SK-N-SH treated with all-trans-retinoic acid at 6 μM for 48 hours (cell line): ENCODE measurements at regions not wholly inside any gene's neighbourhood (a gene's known extent, or its start where the extent isn't known, plus 50 kb on each side); places are given as distances from the start of the nearest gene placed in this dataset.

Source experiments
- ATAC-seq: fragments of 200-7000 bp; cut with Tn5 transposase; 3 replicates; pipeline ENCODE4 v1.9.1; 2020; ENCODE audit warnings: mild to moderate bottlenecking, moderate library complexity
- ARNTL ChIP-seq: fragments of 450-650 bp; formaldehyde crosslinking; IDR thresholded peaks from 2 replicates; pipeline ENCODE4 v1.5.0; 2020; ENCODE audit warnings: low read depth, mild to moderate bottlenecking, moderate library complexity, borderline replicate concordance
- BACH2 ChIP-seq: fragments of 250-450 bp; sonication (Bioruptor Pico); IDR thresholded peaks from 2 replicates; pipeline ENCODE4 v1.9.0; 2021; ENCODE audit warnings: mild to moderate bottlenecking, borderline replicate concordance
- CSDC2 ChIP-seq: fragments of 250-450 bp; sonication (Bioruptor Pico); IDR thresholded peaks from 2 replicates; pipeline ENCODE4 v1.5.0; 2020; ENCODE audit warnings: mild to moderate bottlenecking, moderate library complexity
- ESRRG ChIP-seq: fragments of 250-450 bp; sonication (Bioruptor Pico); IDR thresholded peaks from 2 replicates; pipeline ENCODE4 v1.6.1; 2021; ENCODE audit warnings: mild to moderate bottlenecking
- ISL1 ChIP-seq: fragments of 250-450 bp; sonication (Bioruptor Pico); IDR thresholded peaks from 2 replicates; pipeline ENCODE4 v2.1.2; 2022; ENCODE audit warnings: mild to moderate bottlenecking, moderate library complexity
- OSR1 ChIP-seq: fragments of 250-450 bp; sonication (Bioruptor Pico); IDR thresholded peaks from 2 replicates; pipeline ENCODE4 v1.8.0; 2022; ENCODE audit warnings: moderate library complexity, mild to moderate bottlenecking, inconsistent platforms
- RARB ChIP-seq: fragments of 250-450 bp; sonication (Bioruptor Pico); IDR thresholded peaks from 2 replicates; pipeline ENCODE4 v1.8.0; 2021; ENCODE audit warnings: mild to moderate bottlenecking, moderate library complexity
- SNAI2 ChIP-seq: fragments of 250-450 bp; sonication (Bioruptor Pico); IDR thresholded peaks from 2 replicates; pipeline ENCODE4 v1.5.0; 2020; ENCODE audit warnings: mild to moderate bottlenecking, moderate library complexity
- TCF4 ChIP-seq: fragments of 250-450 bp; sonication (Bioruptor Pico); IDR thresholded peaks from 2 replicates; pipeline ENCODE4 v1.8.0; 2021; ENCODE audit warnings: mild to moderate bottlenecking, moderate library complexity, borderline replicate concordance
- TOX ChIP-seq: fragments of 250-450 bp; sonication (Bioruptor Pico); IDR thresholded peaks from 2 replicates; pipeline ENCODE4 v1.8.0; 2021; ENCODE audit warnings: mild to moderate bottlenecking, moderate library complexity, borderline replicate concordance
- ZC3H10 ChIP-seq: fragments of 250-450 bp; sonication (Bioruptor Pico); IDR thresholded peaks from 2 replicates; pipeline ENCODE4 v1.5.1; 2021; ENCODE audit warnings: mild to moderate bottlenecking, moderate library complexity
- ZFP30 ChIP-seq: fragments of 450-650 bp; formaldehyde crosslinking; IDR thresholded peaks from 2 replicates; pipeline ENCODE4 v1.5.0; 2022; ENCODE audit warnings: mild to moderate bottlenecking, moderate library complexity
- ZNF565 ChIP-seq: fragments of 450-650 bp; formaldehyde crosslinking; conservative IDR thresholded peaks from 2 replicates; pipeline ENCODE4 v1.5.0; 2020; ENCODE audit warnings: low read depth, mild to moderate bottlenecking, moderate library complexity
- ZNF70 ChIP-seq: fragments of 450-650 bp; formaldehyde crosslinking; IDR thresholded peaks from 2 replicates; pipeline ENCODE4 v1.5.0; 2020; ENCODE audit warnings: mild to moderate bottlenecking, moderate library complexity
- ZNF8 ChIP-seq: fragments of 450-650 bp; formaldehyde crosslinking; IDR thresholded peaks from 2 replicates; pipeline ENCODE4 v1.5.0; 2020; ENCODE audit warnings: mild to moderate bottlenecking, moderate library complexity
- TF ChIP-seq, protein P1 (sequence below): fragments of 250-450 bp; sonication (Bioruptor Pico); IDR thresholded peaks from 2 replicates; pipeline ENCODE4 v1.5.1; 2021; ENCODE audit warnings: mild to moderate bottlenecking, moderate library complexity
- TF ChIP-seq, protein P2 (sequence below): fragments of 250-450 bp; sonication (Bioruptor Pico); IDR thresholded peaks from 2 replicates; pipeline ENCODE4 v1.8.0; 2021; ENCODE audit warnings: low read depth, mild to moderate bottlenecking, moderate library complexity, borderline replicate concordance
- TF ChIP-seq, protein P3 (sequence below): fragments of 250-450 bp; sonication (Bioruptor Pico); IDR thresholded peaks from 2 replicates; pipeline ENCODE4 v1.5.0; 2020; ENCODE audit warnings: mild to moderate bottlenecking, moderate library complexity

DNA sequence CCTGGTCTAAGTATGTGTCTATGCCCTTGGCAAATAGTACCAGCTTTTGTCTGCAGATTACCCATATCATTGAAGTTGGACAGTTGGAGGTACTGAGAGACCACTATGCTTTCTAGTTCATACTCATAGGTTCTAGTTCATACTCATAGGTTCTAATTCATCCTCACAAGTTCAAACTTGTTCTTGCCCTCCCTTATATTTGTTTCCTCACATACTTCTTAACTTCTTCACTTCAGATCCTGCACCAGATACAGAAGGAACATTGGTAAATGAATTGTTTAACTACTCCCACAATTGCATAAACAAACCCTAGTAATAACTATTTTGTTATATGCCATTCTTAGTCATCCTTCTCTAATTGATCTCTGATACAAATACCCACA, 172.2 kb downstream of the SLITRK1 start:
- ATAC-seq: no peak
- TF ChIP-seq BACH2 (CRISPR knock-in tag) (no peak), ARNTL (CRISPR knock-in tag) (no peak), ZNF8 (CRISPR knock-in tag) (no peak)
- TF ChIP-seq, protein P1, sequence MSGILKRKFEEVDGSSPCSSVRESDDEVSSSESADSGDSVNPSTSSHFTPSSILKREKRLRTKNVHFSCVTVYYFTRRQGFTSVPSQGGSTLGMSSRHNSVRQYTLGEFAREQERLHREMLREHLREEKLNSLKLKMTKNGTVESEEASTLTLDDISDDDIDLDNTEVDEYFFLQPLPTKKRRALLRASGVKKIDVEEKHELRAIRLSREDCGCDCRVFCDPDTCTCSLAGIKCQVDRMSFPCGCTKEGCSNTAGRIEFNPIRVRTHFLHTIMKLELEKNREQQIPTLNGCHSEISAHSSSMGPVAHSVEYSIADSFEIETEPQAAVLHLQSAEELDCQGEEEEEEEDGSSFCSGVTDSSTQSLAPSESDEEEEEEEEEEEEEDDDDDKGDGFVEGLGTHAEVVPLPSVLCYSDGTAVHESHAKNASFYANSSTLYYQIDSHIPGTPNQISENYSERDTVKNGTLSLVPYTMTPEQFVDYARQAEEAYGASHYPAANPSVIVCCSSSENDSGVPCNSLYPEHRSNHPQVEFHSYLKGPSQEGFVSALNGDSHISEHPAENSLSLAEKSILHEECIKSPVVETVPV (CRISPR knock-in tag): no peak

DNA sequence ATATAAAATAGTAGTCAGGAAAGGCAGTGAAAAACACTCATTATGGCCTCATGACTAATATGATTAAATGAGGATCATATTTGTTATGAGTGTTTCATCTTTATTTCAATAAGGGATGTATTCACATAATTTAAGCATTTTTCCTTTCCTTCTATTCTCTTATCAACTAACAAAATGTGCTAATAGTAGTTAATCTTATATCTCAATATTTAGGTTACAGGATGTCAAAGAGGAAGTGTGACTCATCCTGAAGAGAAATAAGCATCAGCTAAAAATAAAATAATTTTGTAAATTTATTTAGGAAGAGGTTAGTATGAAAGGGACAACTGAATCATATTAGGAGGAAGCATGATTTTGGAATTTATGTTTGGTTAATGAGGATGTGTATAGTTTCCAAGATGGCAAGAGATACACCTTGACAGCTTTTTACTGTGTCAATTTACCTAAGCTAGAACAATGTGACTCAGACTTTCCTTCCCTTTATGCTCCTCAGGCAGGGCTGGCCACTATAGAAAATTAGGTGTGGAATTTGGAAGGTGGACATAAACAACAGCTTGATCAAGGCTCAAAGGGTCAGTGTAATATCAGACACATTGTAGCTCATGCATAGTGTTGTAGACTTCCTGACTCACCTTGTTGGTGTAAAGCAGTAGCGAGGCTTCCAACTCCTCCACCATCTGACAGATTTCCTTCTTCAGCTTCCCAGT, 172.7 kb downstream of the SLITRK1 start:
- ATAC-seq: no peak

DNA sequence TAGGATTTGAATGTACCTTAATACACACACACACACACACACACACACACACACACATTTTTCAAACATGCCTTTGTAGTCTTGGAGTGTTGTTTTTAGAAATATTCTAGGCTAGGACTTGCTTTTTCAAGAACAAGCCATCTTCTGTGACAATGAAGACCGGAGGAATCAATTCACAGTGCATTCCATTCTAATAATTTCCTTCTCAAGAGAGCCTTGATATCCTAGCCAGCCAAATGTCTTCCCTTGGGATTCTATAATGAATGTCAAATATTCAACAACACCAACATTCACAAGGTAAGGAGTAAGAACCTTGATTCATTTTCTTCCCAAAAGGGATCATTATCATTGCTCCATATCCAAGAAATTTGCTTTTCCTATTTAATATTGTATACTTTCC, 180.3 kb downstream of the SLITRK1 start:
- TF ChIP-seq RARB (CRISPR knock-in tag) (no peak), ZC3H10 (CRISPR knock-in tag) (no peak), TCF4 (CRISPR knock-in tag) (no peak), ZNF565 (CRISPR knock-in tag) (no peak), TOX (CRISPR knock-in tag) (no peak), ZNF70 (CRISPR knock-in tag) (no peak), ISL1 (no peak), OSR1 (CRISPR knock-in tag) (no peak)
- TF ChIP-seq, protein P2, sequence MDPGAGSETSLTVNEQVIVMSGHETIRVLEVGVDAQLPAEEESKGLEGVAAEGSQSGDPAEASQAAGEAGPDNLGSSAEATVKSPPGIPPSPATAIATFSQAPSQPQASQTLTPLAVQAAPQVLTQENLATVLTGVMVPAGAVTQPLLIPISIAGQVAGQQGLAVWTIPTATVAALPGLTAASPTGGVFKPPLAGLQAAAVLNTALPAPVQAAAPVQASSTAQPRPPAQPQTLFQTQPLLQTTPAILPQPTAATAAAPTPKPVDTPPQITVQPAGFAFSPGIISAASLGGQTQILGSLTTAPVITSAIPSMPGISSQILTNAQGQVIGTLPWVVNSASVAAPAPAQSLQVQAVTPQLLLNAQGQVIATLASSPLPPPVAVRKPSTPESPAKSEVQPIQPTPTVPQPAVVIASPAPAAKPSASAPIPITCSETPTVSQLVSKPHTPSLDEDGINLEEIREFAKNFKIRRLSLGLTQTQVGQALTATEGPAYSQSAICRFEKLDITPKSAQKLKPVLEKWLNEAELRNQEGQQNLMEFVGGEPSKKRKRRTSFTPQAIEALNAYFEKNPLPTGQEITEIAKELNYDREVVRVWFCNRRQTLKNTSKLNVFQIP (CRISPR knock-in tag): no peak
- TF ChIP-seq, protein P1 (CRISPR knock-in tag): no peak
- ATAC-seq: no peak

More for the DNA sequence above, 172.7 kb downstream of the SLITRK1 start:
- TF ChIP-seq ISL1 (no peak), ZC3H10 (CRISPR knock-in tag) (no peak)

DNA sequence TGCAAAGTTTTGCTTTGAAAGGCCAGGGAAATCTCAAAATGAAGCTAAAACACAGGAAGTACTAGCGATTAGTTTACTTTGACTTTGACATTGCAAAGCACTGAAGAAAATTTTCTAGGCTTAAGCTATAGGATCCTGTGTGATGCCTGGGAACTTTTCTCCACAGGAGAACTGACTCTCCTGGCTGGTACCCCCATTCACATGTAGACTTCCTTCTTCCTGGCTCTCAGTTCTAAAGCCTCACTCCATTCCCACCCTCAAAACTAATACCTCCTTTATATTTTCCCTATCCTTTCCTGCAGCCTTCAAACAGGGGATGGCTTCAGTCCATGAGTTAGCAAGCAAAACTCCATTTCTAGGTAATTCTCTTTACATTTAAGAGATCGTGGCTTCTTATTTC, 189.5 kb downstream of the SLITRK1 start:
- ATAC-seq: no peak
- TF ChIP-seq SNAI2 (no peak), ESRRG (no peak), ZNF8 (CRISPR knock-in tag) (no peak), TCF4 (CRISPR knock-in tag) (no peak)
- TF ChIP-seq, protein P1 (CRISPR knock-in tag): no peak

DNA sequence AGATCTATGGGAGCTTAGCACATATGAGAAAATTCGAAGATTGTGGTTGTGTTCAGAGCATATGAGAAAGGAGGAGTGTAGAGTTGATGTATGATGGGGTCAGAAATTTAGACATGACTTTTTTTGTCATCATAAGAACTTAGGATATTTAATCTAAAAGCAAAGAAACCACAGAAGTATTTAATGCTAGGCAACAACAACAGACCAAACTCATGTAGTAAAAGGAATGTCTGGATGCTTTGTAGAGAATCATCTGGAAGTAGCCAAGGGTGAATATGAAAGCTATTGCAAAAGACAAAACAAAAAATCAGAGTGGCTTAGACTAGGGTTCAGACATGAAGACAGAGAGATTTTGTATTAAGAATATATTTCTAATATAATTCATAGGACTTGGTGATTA, 190.3 kb downstream of the SLITRK1 start:
- no peak for ATAC-seq
- TF ChIP-seq, protein P3, sequence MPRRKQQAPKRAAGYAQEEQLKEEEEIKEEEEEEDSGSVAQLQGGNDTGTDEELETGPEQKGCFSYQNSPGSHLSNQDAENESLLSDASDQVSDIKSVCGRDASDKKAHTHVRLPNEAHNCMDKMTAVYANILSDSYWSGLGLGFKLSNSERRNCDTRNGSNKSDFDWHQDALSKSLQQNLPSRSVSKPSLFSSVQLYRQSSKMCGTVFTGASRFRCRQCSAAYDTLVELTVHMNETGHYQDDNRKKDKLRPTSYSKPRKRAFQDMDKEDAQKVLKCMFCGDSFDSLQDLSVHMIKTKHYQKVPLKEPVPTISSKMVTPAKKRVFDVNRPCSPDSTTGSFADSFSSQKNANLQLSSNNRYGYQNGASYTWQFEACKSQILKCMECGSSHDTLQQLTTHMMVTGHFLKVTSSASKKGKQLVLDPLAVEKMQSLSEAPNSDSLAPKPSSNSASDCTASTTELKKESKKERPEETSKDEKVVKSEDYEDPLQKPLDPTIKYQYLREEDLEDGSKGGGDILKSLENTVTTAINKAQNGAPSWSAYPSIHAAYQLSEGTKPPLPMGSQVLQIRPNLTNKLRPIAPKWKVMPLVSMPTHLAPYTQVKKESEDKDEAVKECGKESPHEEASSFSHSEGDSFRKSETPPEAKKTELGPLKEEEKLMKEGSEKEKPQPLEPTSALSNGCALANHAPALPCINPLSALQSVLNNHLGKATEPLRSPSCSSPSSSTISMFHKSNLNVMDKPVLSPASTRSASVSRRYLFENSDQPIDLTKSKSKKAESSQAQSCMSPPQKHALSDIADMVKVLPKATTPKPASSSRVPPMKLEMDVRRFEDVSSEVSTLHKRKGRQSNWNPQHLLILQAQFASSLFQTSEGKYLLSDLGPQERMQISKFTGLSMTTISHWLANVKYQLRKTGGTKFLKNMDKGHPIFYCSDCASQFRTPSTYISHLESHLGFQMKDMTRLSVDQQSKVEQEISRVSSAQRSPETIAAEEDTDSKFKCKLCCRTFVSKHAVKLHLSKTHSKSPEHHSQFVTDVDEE: no peak
- TF ChIP-seq ZFP30: no peak
- no peak for TF ChIP-seq CSDC2 (CRISPR knock-in tag)
- no peak for TF ChIP-seq ISL1
- no peak for TF ChIP-seq ZNF70 (CRISPR knock-in tag)
- no peak for TF ChIP-seq SNAI2
- TF ChIP-seq, all 23 proteins: peak for 0
